ENCODE measurements at regions not wholly inside any gene's neighbourhood (a gene's known extent, or its start where the extent isn't known, plus 50 kb on each side); places are given as distances from the start of the nearest gene placed in this dataset.

DNA sequence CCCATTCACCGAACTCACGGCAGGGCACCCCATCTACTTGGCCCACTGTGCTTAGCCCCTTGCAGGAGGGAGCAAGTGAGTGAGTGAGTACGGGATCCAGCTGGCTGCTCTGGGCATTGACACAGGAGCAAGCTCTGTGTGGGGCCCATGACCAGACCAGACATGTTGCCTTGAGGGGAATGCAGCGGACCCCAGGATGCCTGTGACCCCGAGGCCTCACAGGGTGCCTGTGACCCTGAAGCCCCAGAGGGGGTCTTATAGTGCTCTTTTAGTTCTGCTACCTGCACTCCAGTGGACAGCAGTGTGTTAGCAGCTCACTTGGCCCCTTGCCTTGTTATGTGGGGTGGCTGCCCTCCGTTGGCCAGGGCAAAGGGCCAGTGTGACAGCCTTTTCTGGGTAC, 255.8 kb downstream of the ETNK1 start:
- 0 out of 2 replicates have a peak, but pooled peaks cover 2% of the 10 kb centered on the region for H3K9me3 ChIP-seq
- BruUV-seq (replicated peaks): no TSS peak
- Mint-ChIP-seq H3K9me3 (ENCODE audit: unreplicated experiment) (no peaks in the 10 kb centered on the region), H3K4me1 (ENCODE audit: low read depth, unreplicated experiment) (no peaks in the 10 kb centered on the region), H3K27me3 (ENCODE audit: insufficient read depth, unreplicated experiment) (no peaks in the 10 kb centered on the region), H3K36me3 (ENCODE audit: insufficient read depth, unreplicated experiment) (no peaks in the 10 kb centered on the region), H3K4me3 (ENCODE audit: unreplicated experiment) (no peak overlapping the region), H3K27ac (ENCODE audit: unreplicated experiment) (no peak overlapping the region)
- CTCF ChIA-PET: no interaction called here
- no peaks in the 10 kb centered on the region for H3K4me1 ChIP-seq
- POLR2A ChIA-PET: no interaction called here
- no peaks in the 10 kb centered on the region for H3K27me3 ChIP-seq (replicated peaks; ENCODE audit: control insufficient read depth, insufficient read depth, low read length)
- no peaks in the 10 kb centered on the region for H3K36me3 ChIP-seq (ENCODE audit: control insufficient read depth, insufficient read depth, low read length)
- no peak for DNase-seq
- intact Hi-C loops (cut with micrococcal nuclease; ENCODE audit: unreplicated experiment): loop anchor here (5.0 kb wide), 1 partner anchor 101 kb away; no protein-coding TSS in a partner anchor
- TF ChIP-seq, protein P1, sequence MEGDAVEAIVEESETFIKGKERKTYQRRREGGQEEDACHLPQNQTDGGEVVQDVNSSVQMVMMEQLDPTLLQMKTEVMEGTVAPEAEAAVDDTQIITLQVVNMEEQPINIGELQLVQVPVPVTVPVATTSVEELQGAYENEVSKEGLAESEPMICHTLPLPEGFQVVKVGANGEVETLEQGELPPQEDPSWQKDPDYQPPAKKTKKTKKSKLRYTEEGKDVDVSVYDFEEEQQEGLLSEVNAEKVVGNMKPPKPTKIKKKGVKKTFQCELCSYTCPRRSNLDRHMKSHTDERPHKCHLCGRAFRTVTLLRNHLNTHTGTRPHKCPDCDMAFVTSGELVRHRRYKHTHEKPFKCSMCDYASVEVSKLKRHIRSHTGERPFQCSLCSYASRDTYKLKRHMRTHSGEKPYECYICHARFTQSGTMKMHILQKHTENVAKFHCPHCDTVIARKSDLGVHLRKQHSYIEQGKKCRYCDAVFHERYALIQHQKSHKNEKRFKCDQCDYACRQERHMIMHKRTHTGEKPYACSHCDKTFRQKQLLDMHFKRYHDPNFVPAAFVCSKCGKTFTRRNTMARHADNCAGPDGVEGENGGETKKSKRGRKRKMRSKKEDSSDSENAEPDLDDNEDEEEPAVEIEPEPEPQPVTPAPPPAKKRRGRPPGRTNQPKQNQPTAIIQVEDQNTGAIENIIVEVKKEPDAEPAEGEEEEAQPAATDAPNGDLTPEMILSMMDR (IDR thresholded peaks at IDR 0.05; ENCODE audit: insufficient read depth in 1 of 2, low read depth in 1 of 2, low read length in 1 of 2, severe bottlenecking in 1 of 2, unreplicated experiment in 1 of 2): no peak
- no peak overlapping the region for H3K4me3 ChIP-seq (ENCODE audit: low read depth, low read length)

DNA sequence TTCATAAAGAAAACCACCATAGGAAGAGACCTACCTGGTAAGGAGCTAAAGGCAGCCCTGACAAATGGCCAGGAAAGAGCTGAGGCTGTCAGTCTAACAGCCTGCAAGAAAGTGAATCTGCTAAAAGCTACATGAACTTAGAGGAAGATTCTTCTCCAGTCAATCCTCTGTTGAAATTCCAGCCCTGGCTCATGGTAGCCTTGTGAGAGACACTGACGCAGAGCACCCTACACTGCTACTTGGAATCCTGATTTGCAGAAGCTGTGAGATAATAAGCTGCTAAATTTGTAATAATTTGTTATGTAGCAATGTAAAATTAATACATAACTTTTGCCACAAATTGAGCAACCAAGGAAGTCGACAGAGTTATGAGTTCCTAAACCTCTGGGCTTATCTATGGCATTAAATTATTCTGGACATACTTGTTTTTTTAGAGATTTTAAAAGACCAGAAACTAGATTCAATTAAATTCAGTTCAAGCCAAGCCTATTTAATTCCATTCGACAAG, 257.0 kb downstream of the ETNK1 start:
- no peak overlapping the region for H3K27ac Mint-ChIP-seq (ENCODE audit: unreplicated experiment)
- no peaks in the 10 kb centered on the region for H3K36me3 Mint-ChIP-seq (ENCODE audit: insufficient read depth, unreplicated experiment)
- POLR2A ChIA-PET: no interaction called here
- CTCF ChIA-PET: no interaction called here
- TF ChIP-seq, protein P1 (IDR thresholded peaks at IDR 0.05; ENCODE audit: insufficient read depth in 1 of 2, low read depth in 1 of 2, low read length in 1 of 2, severe bottlenecking in 1 of 2, unreplicated experiment in 1 of 2): no peak
- no peak overlapping the region for H3K4me3 Mint-ChIP-seq (ENCODE audit: unreplicated experiment)
- no peaks in the 10 kb centered on the region for H3K9me3 Mint-ChIP-seq (ENCODE audit: unreplicated experiment)
- no peaks in the 10 kb centered on the region for H3K27me3 ChIP-seq (replicated peaks; ENCODE audit: control insufficient read depth, insufficient read depth, low read length)
- H3K4me3 ChIP-seq (ENCODE audit: low read depth, low read length): no peak overlapping the region
- no peaks in the 10 kb centered on the region for H3K36me3 ChIP-seq (ENCODE audit: control insufficient read depth, insufficient read depth, low read length)
- intact Hi-C loops (cut with micrococcal nuclease; ENCODE audit: unreplicated experiment): loop anchor here (1.0 to 5.0 kb wide), 2 partner anchors 100 to 173 kb away; no protein-coding TSS in a partner anchor
- H3K4me1 Mint-ChIP-seq (ENCODE audit: low read depth, unreplicated experiment): no peaks in the 10 kb centered on the region
- BruUV-seq (replicated peaks): no TSS peak
- no peak for DNase-seq
- H3K27me3 Mint-ChIP-seq (ENCODE audit: insufficient read depth, unreplicated experiment): peaks cover 2% of the 10 kb centered on the region
- H3K9me3 ChIP-seq: 0 out of 2 replicates have a peak, but pooled peaks cover 2% of the 10 kb centered on the region
- H3K4me1 ChIP-seq: no peaks in the 10 kb centered on the region

DNA sequence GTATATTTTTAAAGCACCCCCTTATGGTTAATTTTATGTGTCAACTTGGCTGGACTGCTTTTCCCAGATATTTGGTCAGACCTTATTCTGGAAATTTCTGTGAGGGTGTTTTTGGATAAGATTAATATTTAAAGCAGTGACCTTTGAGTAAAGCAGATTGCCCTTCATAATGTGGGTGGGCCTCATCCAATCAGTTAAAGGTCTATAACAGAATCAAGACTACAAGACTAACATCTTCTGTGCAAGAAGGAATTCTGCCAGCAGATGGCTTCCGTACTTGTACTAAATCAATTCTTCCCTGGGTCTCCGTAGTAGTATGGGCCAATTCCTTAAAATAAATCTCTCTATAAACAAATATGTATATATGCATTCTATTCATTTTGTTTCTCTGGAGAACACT, 257.6 kb downstream of the ETNK1 start:
- intact Hi-C loops (cut with micrococcal nuclease; ENCODE audit: unreplicated experiment): loop anchor here (1.0 to 5.0 kb wide), 2 partner anchors 100 to 173 kb away; no protein-coding TSS in a partner anchor
- BruUV-seq (replicated peaks): no TSS peak

More for the DNA sequence above, 257.6 kb downstream of the ETNK1 start:
- ChIA-PET CTCF (no interaction called here), POLR2A (no interaction called here)
- H3K4me3 Mint-ChIP-seq (ENCODE audit: unreplicated experiment): no peak overlapping the region
- no peaks in the 10 kb centered on the region for H3K36me3 Mint-ChIP-seq (ENCODE audit: insufficient read depth, unreplicated experiment)
- Histone ChIP-seq H3K27me3 (replicated peaks; ENCODE audit: control insufficient read depth, insufficient read depth, low read length) (no peaks in the 10 kb centered on the region), H3K36me3 (ENCODE audit: control insufficient read depth, insufficient read depth, low read length) (no peaks in the 10 kb centered on the region), H3K4me3 (ENCODE audit: low read depth, low read length) (no peak overlapping the region), H3K4me1 (no peaks in the 10 kb centered on the region), H3K9me3 (no peaks in the 10 kb centered on the region)
- no peak for DNase-seq
- H3K9me3 Mint-ChIP-seq (ENCODE audit: unreplicated experiment): no peaks in the 10 kb centered on the region
- no peak overlapping the region for H3K27ac Mint-ChIP-seq (ENCODE audit: unreplicated experiment)
- H3K27me3 Mint-ChIP-seq (ENCODE audit: insufficient read depth, unreplicated experiment): peaks cover 5% of the 10 kb centered on the region
- no peaks in the 10 kb centered on the region for H3K4me1 Mint-ChIP-seq (ENCODE audit: low read depth, unreplicated experiment)
- TF ChIP-seq, protein P1 (IDR thresholded peaks at IDR 0.05; ENCODE audit: insufficient read depth in 1 of 2, low read depth in 1 of 2, low read length in 1 of 2, severe bottlenecking in 1 of 2, unreplicated experiment in 1 of 2): no peak

All from Caco-2 (cell line).